ENCODE measurements at regions not wholly inside any gene's neighbourhood (a gene's known extent, or its start where the extent isn't known, plus 50 kb on each side); places are given as distances from the start of the nearest gene placed in this dataset.

DNA sequence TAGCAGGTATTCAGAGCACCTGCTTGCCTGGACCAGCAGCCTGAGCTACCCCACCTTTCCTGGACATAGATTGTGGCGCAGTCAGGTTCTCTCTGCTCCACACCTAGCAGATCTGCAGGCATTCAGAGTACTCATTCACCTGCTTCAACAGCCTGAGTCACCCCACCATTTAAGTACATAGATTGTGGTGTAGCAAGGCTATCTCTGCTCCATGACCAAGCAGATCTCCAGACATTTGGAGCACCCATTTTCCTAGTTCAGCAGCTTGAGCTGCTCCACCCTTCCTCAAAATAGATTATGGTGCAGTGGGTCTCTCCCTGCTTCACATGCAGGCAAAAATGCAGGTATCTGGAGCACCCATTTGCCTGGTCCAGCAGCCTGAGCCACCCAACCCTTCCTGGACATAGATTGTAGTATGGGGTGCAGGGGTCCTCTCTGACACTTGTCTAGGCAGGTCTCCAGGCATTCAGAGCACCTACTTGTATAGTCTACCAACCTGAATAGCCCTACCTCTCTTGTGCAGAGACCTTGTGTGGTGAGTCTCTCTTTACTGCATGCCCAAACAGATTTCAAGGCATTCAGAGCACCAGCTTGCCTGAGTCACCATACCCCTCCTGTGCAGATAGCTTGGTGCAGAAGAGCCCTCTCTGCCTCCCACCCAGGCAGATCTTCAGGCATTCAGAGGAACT lies 466.0 kb upstream of the THBS1 start:
- in situ Hi-C loops (cut with HindIII; ENCODE audit: low sequenced_read_pairs), result no loop called here
- H3K4me3 ChIP-seq (ENCODE audit: low read depth, low read length), result no peak overlapping the region
- TF ChIP-seq, protein P1, sequence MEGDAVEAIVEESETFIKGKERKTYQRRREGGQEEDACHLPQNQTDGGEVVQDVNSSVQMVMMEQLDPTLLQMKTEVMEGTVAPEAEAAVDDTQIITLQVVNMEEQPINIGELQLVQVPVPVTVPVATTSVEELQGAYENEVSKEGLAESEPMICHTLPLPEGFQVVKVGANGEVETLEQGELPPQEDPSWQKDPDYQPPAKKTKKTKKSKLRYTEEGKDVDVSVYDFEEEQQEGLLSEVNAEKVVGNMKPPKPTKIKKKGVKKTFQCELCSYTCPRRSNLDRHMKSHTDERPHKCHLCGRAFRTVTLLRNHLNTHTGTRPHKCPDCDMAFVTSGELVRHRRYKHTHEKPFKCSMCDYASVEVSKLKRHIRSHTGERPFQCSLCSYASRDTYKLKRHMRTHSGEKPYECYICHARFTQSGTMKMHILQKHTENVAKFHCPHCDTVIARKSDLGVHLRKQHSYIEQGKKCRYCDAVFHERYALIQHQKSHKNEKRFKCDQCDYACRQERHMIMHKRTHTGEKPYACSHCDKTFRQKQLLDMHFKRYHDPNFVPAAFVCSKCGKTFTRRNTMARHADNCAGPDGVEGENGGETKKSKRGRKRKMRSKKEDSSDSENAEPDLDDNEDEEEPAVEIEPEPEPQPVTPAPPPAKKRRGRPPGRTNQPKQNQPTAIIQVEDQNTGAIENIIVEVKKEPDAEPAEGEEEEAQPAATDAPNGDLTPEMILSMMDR (IDR thresholded peaks at IDR 0.05; ENCODE audit: low read depth, low read length), result no peak
- DNase-seq (ENCODE audit: low read depth, low spot score), result no peak

DNA sequence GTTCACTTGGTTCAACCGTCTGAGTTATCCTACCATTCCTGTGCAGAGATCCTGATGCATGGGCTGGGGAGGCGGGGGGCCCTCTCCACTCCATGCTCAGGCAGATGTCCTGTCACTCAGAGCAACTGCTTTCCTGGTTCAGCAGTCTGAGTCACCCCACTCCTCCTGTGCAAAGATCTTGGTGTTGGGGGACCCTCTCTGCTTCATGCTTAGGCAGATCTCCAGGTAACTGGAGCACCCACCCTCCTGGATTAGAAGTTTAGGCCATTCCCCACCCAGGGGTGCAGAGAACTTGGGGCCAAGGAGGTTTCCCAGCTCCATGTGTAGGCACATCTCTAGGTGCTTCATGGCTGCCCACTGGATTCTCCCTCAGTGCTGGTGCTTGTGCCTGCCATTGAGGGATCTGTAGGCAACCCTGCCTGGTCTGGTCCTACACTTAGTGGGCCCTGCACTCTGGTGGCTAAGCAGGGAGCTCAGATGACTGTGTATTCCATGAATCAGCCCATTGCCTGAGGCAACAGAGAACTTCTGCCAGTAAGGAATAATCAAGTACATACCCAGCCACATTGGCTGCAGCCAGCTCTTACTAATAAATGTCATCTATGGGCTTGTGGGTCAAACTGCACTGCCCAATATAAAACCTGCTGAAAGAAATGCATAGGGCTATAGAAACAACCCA lies 465.4 kb upstream of the THBS1 start:
- H3K4me3 ChIP-seq (ENCODE audit: low read depth, low read length), result no peak overlapping the region
- TF ChIP-seq, protein P1 (IDR thresholded peaks at IDR 0.05; ENCODE audit: low read depth, low read length), result no peak
- DNase-seq (ENCODE audit: low read depth, low spot score), result no peak
- in situ Hi-C loops (cut with HindIII; ENCODE audit: low sequenced_read_pairs), result no loop called here

DNA sequence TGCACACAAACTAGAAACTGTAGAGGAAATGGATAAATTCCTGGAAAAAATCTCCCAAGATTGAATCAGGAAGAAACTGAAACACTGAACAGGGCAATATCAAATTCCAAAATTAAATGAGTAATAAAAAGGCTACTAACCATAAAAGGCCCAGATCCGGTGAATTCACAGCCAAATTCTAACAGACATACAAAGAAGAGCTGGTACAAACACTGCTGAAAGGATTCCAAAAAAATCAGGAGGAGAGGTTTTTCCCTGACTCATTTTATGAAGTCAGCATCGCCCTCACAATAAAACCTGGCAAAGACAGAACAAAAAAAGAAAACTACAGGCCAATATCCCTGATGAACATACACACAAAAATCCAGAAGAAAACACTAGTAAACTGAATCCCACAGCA lies 462.4 kb upstream of the THBS1 start:
- peak; percentile 86 for DNase-seq (ENCODE audit: low read depth, low spot score)
- in situ Hi-C loops (cut with HindIII; ENCODE audit: low sequenced_read_pairs), result no loop called here
- TF ChIP-seq, protein P1 (IDR thresholded peaks at IDR 0.05; ENCODE audit: low read depth, low read length), result no peak
- no peak overlapping the region for H3K4me3 ChIP-seq (ENCODE audit: low read depth, low read length)

DNA sequence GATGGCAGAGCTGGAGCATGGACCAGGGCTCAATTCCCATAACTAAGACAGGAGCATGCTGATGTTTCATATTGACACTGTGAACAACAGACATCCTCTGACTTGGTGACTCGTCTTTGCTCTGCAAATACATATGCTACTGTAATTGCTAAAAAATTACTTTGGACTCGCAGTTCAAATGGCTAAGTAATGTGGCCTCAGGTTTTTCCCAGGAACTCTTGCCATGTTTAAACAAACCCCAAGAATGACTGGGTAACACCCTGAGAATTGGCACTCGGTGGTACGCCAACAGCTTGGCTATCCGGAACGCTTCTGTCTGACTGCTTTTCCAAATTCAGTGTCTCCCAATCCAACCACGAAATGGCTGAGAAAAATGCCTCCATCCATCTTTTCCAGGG lies 456.7 kb upstream of the THBS1 start:
- no peak overlapping the region for H3K4me3 ChIP-seq (ENCODE audit: low read depth, low read length)
- TF ChIP-seq, protein P1 (IDR thresholded peaks at IDR 0.05; ENCODE audit: low read depth, low read length), result no peak
- DNase-seq (ENCODE audit: low read depth, low spot score), result peak; percentile 27
- in situ Hi-C loops (cut with HindIII; ENCODE audit: low sequenced_read_pairs), result no loop called here

DNA sequence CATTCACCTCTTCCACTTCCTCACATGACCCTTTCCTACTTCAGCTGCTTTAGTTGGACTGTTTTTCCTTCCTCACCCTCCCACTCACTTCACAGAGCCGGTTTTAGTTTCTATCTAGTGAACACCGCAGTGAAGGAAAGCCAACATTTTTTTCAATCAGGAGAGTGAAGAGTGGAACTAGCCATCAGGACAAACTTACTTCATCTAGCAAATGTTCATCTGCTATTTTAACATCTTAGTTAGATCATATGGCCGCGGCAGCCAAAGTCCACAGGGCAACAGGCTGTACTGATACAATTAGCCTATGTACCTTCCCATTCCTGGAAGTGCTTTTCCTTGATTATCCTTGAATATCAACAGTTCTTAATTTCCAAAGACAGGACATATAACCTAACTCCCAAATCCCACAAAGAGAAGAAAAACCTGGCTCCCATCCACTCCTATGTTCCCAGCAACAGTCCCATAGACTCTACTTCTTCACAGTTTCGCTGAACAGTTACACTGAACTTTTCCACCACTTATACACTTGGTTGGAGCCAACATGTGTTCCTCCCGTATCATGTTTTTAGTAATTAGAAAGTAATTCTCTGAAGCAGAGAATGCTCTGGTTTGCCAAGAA lies 456.2 kb upstream of the THBS1 start:
- no peak overlapping the region for H3K4me3 ChIP-seq (ENCODE audit: low read depth, low read length)
- DNase-seq (ENCODE audit: low read depth, low spot score), result no peak
- TF ChIP-seq, protein P1 (IDR thresholded peaks at IDR 0.05; ENCODE audit: low read depth, low read length), result no peak
- in situ Hi-C loops (cut with HindIII; ENCODE audit: low sequenced_read_pairs), result no loop called here

DNA sequence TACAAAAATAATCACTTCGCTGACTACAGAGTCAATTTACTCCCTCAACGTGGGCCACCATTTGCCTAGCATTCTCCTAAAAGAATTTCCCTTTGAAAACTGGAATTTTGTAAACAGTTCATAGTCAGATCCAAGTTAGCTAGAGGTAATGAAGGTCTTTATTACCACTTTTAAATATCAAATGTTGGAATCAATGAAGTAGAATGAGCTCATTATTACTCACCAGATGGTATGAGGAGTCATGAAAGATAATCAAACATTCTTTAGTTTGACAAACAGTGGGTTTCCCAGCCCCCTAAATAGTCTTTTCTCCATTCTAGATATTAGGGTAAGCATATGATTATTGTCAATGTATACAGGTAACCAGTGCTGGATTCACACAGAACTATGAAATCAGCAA lies 455.7 kb upstream of the THBS1 start:
- DNase-seq (ENCODE audit: low read depth, low spot score), result peak; percentile 45
- TF ChIP-seq, protein P1 (IDR thresholded peaks at IDR 0.05; ENCODE audit: low read depth, low read length), result no peak
- no peak overlapping the region for H3K4me3 ChIP-seq (ENCODE audit: low read depth, low read length)
- in situ Hi-C loops (cut with HindIII; ENCODE audit: low sequenced_read_pairs), result no loop called here

Data from astrocyte of the spinal cord (primary cell).